Endodermal cell (in vitro differentiated cells): ENCODE measurements at regions not wholly inside any gene's neighbourhood (a gene's known extent, or its start where the extent isn't known, plus 50 kb on each side); places are given as distances from the start of the nearest gene placed in this dataset.
A peak's percentile ranks its signal among the peaks of the same experiment; 100 is the strongest.
"Not testable (repeated sequence)": the region's sequence is repeated elsewhere in the genome, so short reads cannot be mapped to it uniquely, and the experiment has no call there.

Experiments
- DNase-seq: peaks from one replicate; pipeline ENCODE4 v3.0.0-alpha.2; 2017
- H3K27ac ChIP-seq: 2 replicates; pipeline ENCODE4 v1.5.1; 2013; ENCODE audit warnings: mild to moderate bottlenecking, low read depth, low read length, moderate library complexity
- H3K27me3 ChIP-seq: 2 replicates; pipeline ENCODE4 v1.6.1; 2013; ENCODE audit warnings: mild to moderate bottlenecking, low read length, moderate library complexity; ENCODE audit not compliant: insufficient read depth, control insufficient read depth, poor library complexity, severe bottlenecking
- H3K36me3 ChIP-seq: 2 replicates; pipeline ENCODE4 v1.7.0; 2013; ENCODE audit warnings: mild to moderate bottlenecking, low read length, moderate library complexity; ENCODE audit not compliant: control insufficient read depth, insufficient read depth
- H3K4me1 ChIP-seq: one replicate; pipeline ENCODE4 v1.7.0; 2013; ENCODE audit warnings: low read length; ENCODE audit not compliant: control insufficient read depth, insufficient read depth
- H3K4me3 ChIP-seq: 2 replicates; pipeline ENCODE4 v1.5.1; 2013; ENCODE audit warnings: mild to moderate bottlenecking, low read length, moderate library complexity
- H3K9ac ChIP-seq: 2 replicates; pipeline ENCODE4 v1.6.1; 2013; ENCODE audit warnings: mild to moderate bottlenecking, low read length, moderate library complexity; ENCODE audit not compliant: poor library complexity, severe bottlenecking; ENCODE audit errors: extremely low read depth
- H3K9me3 ChIP-seq: 2 replicates; pipeline ENCODE4 v1.6.1; 2013; ENCODE audit warnings: mild to moderate bottlenecking, low read length, moderate library complexity; ENCODE audit not compliant: control insufficient read depth
- H3K27ac Mint-ChIP-seq: 2 replicates; pipeline ENCODE4 v1.8.0; 2020; ENCODE audit warnings: mixed read lengths
- H3K27me3 Mint-ChIP-seq: 2 replicates; pipeline ENCODE4 v1.8.0; 2021; ENCODE audit warnings: mild to moderate bottlenecking, mixed read lengths; ENCODE audit not compliant: insufficient read depth
- H3K36me3 Mint-ChIP-seq: 2 replicates; pipeline ENCODE4 v1.8.0; 2020; ENCODE audit warnings: low read depth, mixed read lengths
- H3K4me1 Mint-ChIP-seq: 2 replicates; pipeline ENCODE4 v1.8.0; 2020; ENCODE audit warnings: mixed read lengths
- H3K4me3 Mint-ChIP-seq: 2 replicates; pipeline ENCODE4 v1.8.0; 2020; ENCODE audit warnings: mild to moderate bottlenecking, moderate library complexity, mixed read lengths
- H3K9me3 Mint-ChIP-seq: 2 replicates; pipeline ENCODE4 v1.8.0; 2020; ENCODE audit warnings: mild to moderate bottlenecking, mixed read lengths
- WGBS, 2 experiments: methylation state at CpG; one replicate each; pipeline versions ENCODE4 v1.1.5 to v1.1.7; 2013; ENCODE audit warnings: missing lambda C conversion rate in 2 of 2, mixed read lengths in 1 of 2; ENCODE audit not compliant: insufficient coverage in 1 of 2, insufficient read length in 1 of 2; 5-methylcytosine and 5-hydroxymethylcytosine counted together
- TF ChIP-seq, protein P1 (sequence below): fragments of 200-600 bp; sonication (generic); conservative IDR thresholded peaks from 2 replicates; pipeline ENCODE4 v1.5.0; 2021; ENCODE audit warnings: antibody characterized with exemption, mild to moderate bottlenecking

DNA sequence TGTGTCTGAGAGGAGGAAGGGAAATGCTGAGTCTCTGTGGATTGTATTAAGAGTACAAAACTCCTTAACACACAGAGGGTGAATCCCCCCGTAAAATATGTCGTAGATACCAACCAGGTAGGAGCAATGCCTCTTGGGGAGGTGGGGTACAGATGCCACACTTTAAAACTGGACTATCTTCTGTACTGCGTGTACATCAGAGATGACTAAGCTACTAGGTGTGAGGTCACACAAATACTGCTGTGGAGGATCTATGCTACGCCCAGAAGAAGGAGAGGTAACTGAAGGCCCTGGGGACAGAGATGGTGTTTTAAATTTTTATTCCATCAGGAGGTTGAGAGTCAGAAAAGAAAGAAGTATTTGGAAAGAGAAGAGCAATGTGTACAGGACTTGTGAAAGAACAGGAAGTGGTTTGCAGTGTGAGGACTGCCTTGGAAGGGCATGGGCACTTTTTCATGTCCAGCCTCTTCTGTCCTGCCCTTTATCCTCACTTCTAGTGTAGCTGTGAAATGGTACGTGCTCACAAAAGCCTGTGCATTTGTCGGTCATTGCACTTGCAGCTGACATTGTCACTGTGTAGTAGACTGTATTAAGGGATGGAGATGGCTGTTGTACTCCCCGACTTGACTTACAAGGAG is 287.8 kb upstream of the CHRM3 start:
- WGBS, 2 experiments = 93% methylated on average over 4 to 7 of the region's 7 CpGs
- no peaks in the 10 kb centered on the region for H3K36me3 Mint-ChIP-seq

DNA sequence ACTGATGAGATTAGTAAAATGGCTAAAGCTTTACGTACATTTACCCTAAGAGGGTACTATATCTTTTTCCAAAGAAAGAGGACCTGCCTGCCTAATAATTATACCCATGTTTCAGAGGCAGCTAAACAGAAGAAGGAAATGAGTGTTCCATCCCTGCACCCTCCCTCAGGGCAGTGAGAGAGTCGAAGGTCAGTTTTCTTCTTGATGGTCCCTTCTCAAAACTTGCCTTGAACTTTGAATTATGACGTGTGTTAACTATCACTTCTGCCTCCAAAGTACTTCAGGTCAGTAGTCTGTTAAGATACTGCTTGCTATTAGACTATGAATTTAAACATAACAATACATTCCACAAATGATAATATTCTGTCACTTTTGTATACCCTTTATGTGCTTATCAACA is 294.8 kb upstream of the CHRM3 start:
- H3K27me3 ChIP-seq = no peaks in the 10 kb centered on the region
- peaks cover 9% of the 10 kb centered on the region for H3K4me1 Mint-ChIP-seq
- TF ChIP-seq, protein P1, sequence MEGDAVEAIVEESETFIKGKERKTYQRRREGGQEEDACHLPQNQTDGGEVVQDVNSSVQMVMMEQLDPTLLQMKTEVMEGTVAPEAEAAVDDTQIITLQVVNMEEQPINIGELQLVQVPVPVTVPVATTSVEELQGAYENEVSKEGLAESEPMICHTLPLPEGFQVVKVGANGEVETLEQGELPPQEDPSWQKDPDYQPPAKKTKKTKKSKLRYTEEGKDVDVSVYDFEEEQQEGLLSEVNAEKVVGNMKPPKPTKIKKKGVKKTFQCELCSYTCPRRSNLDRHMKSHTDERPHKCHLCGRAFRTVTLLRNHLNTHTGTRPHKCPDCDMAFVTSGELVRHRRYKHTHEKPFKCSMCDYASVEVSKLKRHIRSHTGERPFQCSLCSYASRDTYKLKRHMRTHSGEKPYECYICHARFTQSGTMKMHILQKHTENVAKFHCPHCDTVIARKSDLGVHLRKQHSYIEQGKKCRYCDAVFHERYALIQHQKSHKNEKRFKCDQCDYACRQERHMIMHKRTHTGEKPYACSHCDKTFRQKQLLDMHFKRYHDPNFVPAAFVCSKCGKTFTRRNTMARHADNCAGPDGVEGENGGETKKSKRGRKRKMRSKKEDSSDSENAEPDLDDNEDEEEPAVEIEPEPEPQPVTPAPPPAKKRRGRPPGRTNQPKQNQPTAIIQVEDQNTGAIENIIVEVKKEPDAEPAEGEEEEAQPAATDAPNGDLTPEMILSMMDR = no peak
- no peak overlapping the region for H3K4me3 ChIP-seq
- H3K27ac ChIP-seq = no peak overlapping the region
- WGBS, 2 experiments = 89% methylated on average over 3 of the region's 3 CpGs; no CpG with 5 or more reads in 1 of the 2 experiments
- no peak overlapping the region for H3K27ac Mint-ChIP-seq
- H3K9me3 ChIP-seq = no peaks in the 10 kb centered on the region
- H3K4me3 Mint-ChIP-seq = no peak overlapping the region
- H3K9me3 Mint-ChIP-seq = peaks cover 2% of the 10 kb centered on the region
- H3K4me1 ChIP-seq = no peaks in the 10 kb centered on the region
- H3K9ac ChIP-seq = no peak overlapping the region
- no peaks in the 10 kb centered on the region for H3K27me3 Mint-ChIP-seq
- no peak for DNase-seq
- no peaks in the 10 kb centered on the region for H3K36me3 ChIP-seq
- no peaks in the 10 kb centered on the region for H3K36me3 Mint-ChIP-seq

More for the DNA sequence above, 287.8 kb upstream of the CHRM3 start:
- Histone ChIP-seq H3K36me3 (no peaks in the 10 kb centered on the region), H3K4me3 (no peak overlapping the region), H3K9me3 (no peaks in the 10 kb centered on the region), H3K9ac (no peak overlapping the region), H3K27ac (no peak overlapping the region), H3K27me3 (no peaks in the 10 kb centered on the region), H3K4me1 (no peaks in the 10 kb centered on the region)
- Mint-ChIP-seq H3K27me3 (no peaks in the 10 kb centered on the region), H3K27ac (no peak overlapping the region), H3K4me1 (peaks cover 19% of the 10 kb centered on the region), H3K9me3 (no peaks in the 10 kb centered on the region), H3K4me3 (no peak overlapping the region)
- TF ChIP-seq, protein P1 = no peak
- no peak for DNase-seq

DNA sequence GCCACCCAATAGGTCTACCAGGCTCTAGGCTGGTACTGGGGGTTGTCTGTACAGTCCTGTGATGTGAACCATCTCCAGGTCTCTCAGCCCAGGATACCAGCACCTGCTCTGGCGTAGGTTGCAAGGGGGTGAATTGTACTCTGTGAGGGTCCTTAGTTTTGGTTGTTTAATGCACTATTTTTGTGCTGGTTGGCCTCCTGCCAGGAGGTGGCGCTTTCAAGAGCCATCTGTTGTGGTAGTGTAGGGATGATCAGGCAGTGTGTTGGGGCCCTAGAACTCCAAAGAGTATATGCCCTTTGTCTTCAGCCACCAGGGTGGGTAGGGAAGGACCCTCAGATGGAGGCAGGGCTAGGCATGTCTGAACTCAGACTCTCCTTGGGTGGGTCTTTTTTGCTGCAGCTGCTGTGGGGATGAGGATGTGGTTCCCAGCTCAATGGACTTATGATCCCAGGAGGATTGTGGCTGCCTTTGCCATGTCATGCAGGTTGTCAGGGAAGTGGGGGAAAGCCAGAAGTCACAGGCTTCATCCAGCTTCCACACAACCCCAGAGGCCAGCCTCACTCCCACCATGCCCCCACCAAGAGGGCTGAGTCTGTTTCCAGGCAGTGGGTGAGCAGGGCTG is 301.8 kb upstream of the CHRM3 start:
- H3K27me3 Mint-ChIP-seq = no peaks in the 10 kb centered on the region

DNA sequence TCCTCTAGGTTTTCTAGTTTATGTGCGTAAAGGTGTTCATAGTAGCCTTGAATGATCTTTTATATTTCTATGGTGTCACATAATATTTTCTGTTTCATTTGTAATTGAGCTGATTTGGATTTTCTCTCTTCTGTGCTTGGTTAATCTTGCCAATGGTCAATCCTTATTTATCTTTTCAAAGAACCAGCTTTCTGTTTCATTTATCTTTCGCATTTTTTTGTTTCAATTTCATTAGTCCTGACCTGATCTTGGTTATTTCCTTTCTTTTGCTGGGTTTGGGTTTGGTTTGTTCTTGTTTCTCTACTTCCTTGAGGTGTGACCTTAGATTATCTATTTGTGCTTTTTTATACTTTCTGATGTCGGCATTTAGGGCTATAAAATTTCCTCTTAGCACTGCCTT is 304.4 kb upstream of the CHRM3 start:
- not testable (repeated sequence) for H3K4me1 Mint-ChIP-seq, H3K36me3 ChIP-seq, H3K9ac ChIP-seq, H3K4me3 Mint-ChIP-seq, DNase-seq, H3K27ac ChIP-seq, H3K4me1 ChIP-seq, H3K27ac Mint-ChIP-seq, H3K27me3 Mint-ChIP-seq, H3K27me3 ChIP-seq
- 88% methylated on average over 3 of the region's 3 CpGs; no CpG with 5 or more reads in 1 of the 2 experiments for WGBS, 2 experiments
- H3K36me3 Mint-ChIP-seq = peaks cover 19% of the 10 kb centered on the region
- Histone ChIP-seq H3K9me3 (peaks cover 53% of the 10 kb centered on the region), H3K4me3 (peak overlapping the region; percentile 39)
- H3K9me3 Mint-ChIP-seq = peaks cover 54% of the 10 kb centered on the region

More for the DNA sequence above, 301.8 kb upstream of the CHRM3 start:
- Mint-ChIP-seq H3K27ac (no peak overlapping the region), H3K36me3 (peaks cover 19% of the 10 kb centered on the region), H3K9me3 (peaks cover 48% of the 10 kb centered on the region), H3K4me1 (peaks cover 2% of the 10 kb centered on the region), H3K4me3 (no peak overlapping the region)
- H3K36me3 ChIP-seq = no peaks in the 10 kb centered on the region
- DNase-seq = no peak
- no peaks in the 10 kb centered on the region for H3K27me3 ChIP-seq
- no peak overlapping the region for H3K27ac ChIP-seq
- H3K4me3 ChIP-seq = peak overlapping the region; percentile 55
- WGBS, 2 experiments = 81 to 100% methylated on average over 1 to 2 of the region's 2 CpGs
- H3K9me3 ChIP-seq = peaks cover 45% of the 10 kb centered on the region
- H3K9ac ChIP-seq = no peak overlapping the region
- TF ChIP-seq, protein P1 = peak; percentile 21
- H3K4me1 ChIP-seq = no peaks in the 10 kb centered on the region
